ENCODE measurements at regions not wholly inside any gene's neighbourhood (a gene's known extent, or its start where the extent isn't known, plus 50 kb on each side); places are given as distances from the start of the nearest gene placed in this dataset.

DNA sequence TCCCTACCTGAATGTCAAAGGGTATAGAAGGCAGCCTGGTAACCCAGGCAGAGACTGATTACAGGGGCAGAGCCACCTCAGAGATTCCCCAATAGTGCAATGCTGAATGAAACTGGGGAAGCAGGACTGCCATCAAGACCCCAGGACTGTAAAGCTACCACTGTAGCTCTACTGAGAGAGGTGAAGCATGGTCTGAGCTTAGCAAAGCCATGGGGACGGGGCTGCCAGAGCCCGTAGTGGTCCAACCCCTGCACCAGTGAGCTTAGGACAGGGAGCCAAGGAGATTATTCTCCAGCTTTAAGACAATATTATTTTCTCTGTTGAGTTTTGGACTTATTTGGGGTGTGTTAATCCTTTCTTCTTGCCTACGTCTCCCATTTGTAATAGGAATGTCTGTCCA lies 679.3 kb upstream of the GRAMD2B start:
- DNase-seq (ENCODE audit: low read depth in 3 of 3), result no peak

DNA sequence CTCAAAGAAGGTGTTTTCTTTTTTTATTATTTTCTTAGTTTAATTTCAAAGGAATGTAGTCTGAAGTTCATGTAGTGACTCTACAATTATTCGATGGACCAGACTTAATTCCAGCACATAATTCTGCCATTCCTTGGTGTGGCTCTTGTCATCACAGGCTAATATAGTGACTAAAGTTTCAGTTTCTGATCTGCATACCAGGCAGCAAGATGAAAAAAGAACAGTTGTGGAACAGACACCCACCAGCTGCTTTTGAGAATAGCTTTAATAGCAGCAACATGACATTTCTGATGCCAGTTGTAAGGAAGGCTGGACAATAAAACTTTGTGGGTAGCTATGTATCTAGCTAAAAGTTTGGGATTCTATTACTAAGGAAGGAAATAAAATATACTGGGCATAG lies 676.3 kb upstream of the GRAMD2B start:
- DNase-seq (ENCODE audit: low read depth in 3 of 3), result no peak

DNA sequence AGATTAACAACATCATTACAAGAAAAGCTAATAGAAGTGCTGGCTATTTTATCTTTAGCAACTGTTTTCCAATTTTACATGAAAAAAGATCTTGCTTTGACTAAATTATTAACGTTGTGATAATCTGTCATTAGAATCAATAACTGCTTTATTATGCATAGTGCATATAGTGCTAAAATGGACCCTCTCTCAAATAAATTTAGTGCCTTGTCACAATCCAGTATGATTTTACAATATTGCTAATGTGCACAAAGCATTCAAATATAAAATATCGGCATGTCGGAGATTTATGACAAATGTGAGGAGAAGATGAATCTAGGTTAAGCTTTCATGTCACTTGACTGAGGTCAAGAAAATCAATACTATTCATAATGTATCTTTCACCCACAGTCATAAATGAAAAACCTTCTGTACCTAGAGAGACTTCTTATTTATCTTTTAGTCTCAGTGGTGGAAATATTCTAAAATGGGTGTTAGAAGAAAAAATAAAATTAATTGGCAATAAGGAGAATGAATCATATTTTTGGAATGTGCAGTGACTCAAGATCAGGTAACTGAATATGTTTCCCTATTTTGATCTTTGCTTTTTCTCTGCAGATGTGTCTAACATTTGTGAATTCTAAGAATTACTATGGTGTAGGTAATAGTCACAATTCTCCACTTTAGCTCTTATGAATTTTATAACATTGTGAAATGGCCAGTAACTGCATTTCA lies 672.9 kb upstream of the GRAMD2B start:
- no peak for DNase-seq (ENCODE audit: low read depth in 3 of 3)

DNA sequence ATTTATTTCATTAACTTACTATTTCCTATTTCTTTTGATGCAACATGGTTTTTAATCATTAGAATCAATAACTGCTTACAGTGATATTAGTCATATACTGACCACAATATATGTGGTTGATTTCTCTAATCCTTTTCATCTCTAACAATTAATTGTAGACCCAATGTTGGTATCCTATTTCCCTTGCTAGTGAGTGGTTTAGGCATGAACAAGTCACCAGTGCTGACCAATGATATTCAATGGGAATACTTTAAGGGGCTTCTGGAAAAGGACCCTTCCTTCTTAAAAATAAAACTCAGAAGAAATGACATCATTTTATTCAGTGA lies 672.4 kb upstream of the GRAMD2B start:
- no peak for DNase-seq (ENCODE audit: low read depth in 3 of 3)

DNA sequence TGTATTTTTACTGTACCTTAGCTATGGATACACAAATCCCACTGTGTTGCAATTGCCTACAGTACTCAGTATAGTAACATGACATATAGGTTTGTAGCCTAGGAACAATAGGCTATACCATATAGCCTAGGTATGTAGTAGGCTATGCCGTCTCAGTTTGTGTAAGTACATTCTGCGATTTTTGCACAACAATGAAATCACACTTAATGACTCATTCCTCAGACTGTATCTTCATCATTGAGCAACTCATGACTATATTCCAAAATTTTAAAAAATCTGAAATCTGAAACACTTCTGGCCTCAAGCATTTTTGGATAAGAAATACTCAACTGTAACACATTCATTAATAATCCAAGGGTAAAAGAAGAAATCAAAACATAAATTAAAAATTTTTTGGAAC lies 666.8 kb upstream of the GRAMD2B start:
- no peak for DNase-seq (ENCODE audit: low read depth in 3 of 3)

DNA sequence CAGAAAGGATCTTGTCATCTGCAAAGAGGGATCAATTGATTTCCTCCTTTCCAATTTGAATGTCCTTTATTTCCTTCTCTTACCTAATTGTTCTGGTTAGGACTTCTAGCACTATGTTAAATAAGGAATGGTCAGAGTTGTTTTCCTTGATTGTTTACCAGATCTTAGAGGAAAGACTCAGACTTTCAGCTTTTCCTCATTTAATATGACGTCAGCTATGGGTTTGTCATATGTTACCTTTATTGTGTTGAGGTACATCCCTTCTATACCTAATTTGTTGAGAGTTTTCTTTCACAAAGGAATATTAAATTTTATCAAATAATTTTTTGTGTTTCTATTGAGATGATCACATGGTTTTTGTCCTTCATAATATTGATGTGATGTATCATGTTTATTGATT lies 656.5 kb upstream of the GRAMD2B start:
- no peak for DNase-seq (ENCODE audit: low read depth in 3 of 3)

DNA sequence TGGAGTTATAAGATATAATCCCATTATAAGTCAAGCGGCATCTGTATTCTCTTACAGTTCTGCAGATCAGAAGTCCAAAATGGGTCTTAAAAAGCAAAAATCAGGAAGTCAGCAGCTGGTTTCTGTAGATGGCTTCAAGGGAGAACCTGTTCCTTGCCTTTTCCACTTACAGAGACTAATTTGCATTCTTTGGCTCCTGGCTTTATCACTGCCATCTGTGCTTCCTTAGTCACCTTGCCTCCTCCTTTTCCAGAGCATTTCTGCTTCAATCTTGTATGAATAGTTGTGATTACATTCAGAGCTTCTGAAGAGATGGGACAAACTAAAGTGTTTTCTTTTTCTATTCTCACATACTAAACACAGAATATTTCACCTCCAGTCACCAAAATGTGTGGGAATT lies 647.3 kb upstream of the GRAMD2B start:
- no peak for DNase-seq (ENCODE audit: low read depth in 3 of 3)

DNA sequence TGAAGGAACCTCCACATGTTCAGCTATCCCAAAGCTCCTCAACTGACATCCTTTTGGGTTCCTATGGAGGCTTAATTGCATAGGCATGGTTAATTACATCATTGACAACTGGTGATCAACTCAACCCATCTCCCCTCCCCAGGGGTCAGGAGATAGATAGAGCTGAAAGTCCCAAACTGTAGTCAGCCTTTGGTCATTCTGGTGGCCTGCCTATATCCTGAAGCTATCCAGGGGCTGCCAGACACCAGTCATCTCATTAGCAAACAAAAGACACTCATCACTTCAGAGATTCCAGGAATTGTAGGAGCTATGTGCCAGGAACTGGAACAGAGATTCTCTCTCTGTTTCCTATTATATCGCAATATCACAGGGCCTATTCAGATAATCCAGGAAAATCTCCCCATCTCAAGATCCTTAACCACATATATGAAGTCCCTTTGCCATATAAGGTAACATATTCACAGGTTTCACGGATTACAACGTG lies 646.5 kb upstream of the GRAMD2B start:
- DNase-seq (ENCODE audit: low read depth in 3 of 3), result no peak

DNA sequence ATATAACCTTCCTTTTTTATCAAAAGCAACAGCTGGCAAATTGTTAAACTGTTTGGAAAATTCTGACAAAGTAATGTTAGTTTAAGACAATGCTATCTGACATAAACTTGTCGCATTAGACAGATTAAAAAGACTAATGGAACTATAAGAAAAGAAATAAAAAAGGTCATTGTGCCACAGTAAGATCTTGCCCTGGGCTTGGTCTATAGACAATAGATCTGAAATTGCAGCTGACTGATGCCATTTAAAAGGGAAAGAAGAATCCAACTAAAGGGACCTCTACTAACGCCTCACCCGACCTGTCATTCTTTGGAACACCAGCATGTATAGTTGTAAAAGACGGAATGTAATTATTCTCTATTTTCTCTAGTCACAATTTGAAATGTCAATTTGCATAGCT lies 644.4 kb upstream of the GRAMD2B start:
- DNase-seq (ENCODE audit: low read depth in 3 of 3), result no peak

DNA sequence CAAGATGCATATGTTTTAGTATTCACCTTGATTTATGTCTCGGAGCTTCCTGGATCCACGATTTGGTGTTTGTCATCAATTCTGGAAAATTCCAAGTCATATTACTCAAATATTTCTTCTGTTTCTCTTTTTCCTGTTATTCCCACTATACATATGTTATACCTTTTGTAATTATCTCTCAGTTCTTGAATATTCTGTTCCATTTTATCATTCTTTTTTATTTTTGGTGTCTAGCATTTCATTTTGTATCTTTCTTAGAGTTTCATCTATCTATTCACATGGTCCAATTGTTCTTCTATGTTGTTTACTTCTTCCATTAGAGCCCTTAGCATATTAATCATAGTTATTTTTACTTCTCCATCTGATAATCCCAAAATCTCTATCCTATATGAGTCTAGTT lies 637.8 kb upstream of the GRAMD2B start:
- DNase-seq (ENCODE audit: low read depth in 3 of 3), result no peak

DNA sequence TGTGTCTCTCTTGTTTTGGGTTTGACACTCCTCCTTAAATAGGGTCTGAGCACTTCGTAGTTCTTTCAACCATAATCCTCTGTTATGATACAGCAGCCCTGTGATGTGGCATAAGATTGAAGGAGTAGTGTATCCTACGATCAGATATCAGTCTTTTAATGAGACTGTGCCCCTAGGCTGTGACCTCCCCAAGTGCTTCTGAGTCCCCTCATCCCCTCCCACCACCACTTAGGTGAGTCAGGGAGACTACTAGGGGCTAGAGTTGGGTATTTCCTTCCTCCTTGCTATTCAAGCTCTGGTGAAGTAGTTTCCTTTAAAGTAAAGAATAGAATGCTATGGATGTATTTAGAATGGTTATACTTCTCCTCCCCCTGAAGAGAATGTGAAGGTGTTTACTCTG lies 637.2 kb upstream of the GRAMD2B start:
- DNase-seq (ENCODE audit: low read depth in 3 of 3), result no peak

DNA sequence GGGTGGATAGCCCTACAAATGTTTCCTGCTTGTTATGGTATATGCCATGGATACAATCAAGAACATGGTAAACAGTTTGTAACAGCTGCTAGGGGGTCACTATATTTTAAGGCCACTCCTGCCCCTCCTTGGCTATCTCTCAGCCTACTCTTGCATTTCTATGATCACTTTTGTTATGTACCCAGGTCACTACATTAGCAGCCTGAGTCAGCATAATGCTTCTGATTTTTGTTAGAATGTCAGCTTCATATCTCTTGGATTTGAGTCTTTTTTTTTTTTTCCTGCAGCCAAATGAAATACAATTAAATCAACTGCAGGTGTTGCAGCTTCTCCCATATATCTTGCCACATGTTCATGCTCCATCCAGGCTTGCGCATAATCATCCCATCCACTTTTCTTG lies 629.7 kb upstream of the GRAMD2B start:
- DNase-seq (ENCODE audit: low read depth in 3 of 3), result no peak

DNA sequence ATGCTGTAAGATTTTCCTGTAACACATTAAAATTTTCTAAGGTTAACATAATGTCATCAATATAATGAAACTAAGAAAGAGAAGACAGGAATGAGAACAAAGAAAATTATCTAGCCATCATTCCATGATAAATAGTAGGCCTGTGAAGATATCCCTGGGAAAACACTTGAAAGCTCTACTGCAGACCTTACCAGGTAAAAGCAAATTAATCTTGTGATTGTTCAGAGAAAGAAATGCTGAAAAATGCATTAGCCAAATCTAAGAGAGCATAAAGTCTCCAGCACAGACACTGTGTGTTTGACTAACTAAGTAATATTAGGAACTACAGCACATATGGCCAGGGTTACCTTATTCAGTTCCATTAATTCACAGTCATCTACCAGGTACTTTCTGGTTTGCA lies 628.3 kb upstream of the GRAMD2B start:
- DNase-seq (ENCODE audit: low read depth in 3 of 3), result no peak

DNA sequence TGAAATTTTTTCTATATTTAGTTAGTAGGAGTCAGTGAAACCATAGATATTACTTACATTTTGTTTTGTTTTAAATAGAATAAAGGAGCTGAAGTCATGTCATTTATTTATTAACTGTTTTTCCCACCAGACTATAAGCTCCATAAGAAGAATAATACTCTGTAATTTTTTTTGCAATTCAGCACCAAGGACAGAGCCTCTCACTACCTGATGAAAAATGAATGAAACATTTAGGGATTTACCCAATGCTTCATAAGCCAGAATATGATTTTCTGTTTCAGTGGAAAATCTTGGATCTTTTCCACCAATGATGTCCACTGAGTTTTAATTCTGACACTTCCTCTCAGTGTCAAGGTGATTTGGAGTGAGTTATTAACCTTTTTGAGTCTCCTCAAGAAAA lies 624.9 kb upstream of the GRAMD2B start:
- DNase-seq (ENCODE audit: low read depth in 3 of 3), result no peak

DNA sequence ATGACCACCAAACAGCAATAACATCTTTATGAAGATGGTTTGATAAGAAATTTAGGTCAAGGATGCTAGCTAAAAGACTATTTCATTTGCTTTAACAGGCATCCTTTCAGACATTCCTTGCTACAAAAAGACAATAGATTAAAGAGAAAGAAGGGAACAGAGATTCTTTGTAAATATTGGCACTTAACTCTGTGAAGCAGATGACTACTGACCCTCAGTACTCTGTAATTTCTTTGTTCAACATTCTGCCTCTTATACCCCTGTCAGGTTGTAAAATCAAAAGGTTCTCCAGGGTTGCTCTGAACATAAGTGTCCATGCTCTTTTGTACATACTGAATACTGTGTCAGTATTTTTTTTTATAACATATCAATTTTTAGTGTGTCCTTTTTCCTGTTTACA lies 610.6 kb upstream of the GRAMD2B start:
- no peak for DNase-seq (ENCODE audit: low read depth in 3 of 3)

DNA sequence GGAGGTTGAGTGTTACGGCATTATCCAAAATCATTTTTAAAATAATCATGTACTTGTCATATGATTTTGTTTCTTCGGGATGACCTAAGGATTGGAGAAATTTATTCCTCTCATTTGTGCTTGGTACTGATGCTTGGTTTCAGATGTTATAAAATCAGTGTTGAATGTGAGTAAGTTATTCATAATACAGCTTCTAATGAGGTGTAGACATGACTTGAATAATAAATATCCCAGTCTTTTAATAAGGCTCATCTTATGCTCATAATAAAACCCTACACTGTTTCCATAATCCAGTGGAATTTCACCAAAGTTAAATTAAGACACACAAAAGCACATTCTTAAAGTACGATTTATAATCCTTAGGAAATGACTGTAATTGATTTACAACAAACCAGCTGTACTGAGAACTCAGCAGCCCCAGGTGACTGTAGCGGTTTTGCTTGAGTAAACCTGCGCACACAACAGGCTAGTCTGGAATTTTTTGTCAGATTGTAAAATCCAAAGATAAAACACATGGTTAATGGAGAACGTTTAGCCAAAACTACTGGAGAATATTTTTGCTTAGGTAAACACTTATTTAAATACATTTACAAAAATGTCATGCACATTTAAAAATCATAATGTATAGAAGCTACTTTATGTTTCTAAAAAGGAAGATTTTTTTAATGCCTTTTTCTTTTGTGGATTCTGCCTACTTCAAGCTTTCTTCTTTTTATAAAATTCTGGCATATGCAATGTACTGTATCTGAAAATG lies 609.8 kb upstream of the GRAMD2B start:
- no peak for DNase-seq (ENCODE audit: low read depth in 3 of 3)

DNA sequence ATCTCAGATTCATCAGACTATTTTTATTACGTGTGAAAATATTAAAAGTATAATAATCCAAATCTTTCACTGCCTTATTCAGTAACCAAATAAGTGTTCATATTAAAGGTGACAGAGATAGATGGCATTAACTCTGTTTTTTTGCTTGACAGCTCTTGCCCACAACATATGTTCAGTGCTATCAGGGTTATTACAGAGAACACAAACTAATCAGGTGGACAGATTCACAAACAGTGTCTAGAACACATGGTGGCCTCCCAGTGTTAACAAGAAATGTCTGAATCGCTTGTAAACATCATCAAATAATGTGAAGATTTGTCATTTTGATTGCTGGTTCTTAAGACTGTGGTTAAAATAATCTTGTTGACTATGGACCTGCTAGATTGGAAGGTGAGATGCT lies 609.1 kb upstream of the GRAMD2B start:
- DNase-seq (ENCODE audit: low read depth in 3 of 3), result no peak

DNA sequence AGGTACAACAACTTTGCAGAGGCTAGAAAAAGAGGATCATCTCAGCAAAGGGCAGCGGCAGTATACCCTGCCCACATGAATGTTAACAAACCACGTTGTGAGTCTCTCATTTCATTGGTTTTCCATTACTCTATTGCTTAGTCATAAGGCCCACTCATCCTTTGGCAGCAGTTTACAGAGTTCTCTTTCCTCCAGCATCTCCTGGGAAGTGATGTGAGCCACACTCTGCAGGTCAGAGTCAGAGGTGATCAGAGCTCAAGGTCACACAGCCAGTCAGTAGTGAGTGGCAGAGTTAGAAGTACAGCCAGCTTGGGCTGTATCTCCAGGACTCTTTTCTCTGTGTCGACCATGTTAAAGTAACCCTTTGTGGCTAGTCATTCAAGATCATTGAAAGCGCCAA lies 599.6 kb upstream of the GRAMD2B start:
- DNase-seq (ENCODE audit: low read depth in 3 of 3), result no peak

DNA sequence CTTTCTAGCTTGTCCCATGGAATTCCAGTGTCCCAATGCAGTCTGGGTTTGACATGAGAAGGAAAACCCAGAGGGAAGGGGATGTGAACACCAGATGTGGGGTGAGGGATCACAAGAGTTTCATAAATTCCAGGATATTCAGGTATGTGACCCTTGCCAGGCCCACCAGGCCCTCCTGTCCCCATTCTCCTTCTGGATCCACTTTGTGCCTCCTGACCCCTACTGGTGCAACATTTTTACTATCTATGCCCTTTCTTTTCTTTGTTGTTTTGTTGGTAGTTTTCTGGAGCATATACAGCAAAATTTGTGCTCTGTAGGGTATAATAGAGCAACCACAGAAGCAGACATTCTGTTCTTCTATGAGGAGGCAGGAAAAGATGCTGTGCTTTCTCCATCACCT lies 597.0 kb upstream of the GRAMD2B start:
- DNase-seq (ENCODE audit: low read depth in 3 of 3), result no peak

DNA sequence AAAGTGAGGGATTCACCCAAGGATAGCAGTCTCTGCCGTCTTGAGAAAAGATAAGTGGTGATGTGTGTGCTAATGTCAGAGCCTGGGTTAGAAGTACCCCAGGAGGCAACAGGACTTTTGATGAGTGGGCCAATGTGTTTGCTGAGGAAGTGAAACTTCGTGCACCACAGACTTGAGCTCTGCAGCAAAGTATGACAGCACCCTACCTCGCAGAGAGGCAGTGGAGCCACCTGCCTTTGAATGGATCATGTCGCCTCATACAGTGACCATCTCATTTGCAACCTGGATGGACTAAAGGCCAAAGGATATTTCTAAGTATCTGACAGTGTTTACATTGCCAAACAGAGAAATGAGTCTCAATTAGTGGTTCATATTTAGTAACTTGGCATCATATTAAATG lies 593.9 kb upstream of the GRAMD2B start:
- DNase-seq (ENCODE audit: low read depth in 3 of 3), result no peak

DNA sequence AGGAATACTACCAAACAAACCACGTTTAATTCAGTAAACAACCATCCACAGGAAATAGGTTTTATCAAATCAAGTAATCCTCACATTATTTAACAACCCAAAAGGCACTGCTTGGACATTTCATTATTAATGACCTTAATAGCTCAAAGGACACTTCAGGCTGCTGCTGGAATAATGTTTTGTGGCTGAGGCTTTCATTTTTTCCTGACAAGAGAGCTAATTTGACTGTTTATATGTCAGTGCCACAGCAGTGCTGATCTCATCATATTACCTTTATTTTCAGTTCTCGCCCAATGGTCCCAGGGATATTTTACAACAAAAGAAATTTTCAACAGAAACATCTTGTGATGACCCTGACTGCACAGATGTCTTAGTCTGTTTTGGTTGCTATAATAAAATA lies 589.8 kb upstream of the GRAMD2B start:
- no peak for DNase-seq (ENCODE audit: low read depth in 3 of 3)

DNA sequence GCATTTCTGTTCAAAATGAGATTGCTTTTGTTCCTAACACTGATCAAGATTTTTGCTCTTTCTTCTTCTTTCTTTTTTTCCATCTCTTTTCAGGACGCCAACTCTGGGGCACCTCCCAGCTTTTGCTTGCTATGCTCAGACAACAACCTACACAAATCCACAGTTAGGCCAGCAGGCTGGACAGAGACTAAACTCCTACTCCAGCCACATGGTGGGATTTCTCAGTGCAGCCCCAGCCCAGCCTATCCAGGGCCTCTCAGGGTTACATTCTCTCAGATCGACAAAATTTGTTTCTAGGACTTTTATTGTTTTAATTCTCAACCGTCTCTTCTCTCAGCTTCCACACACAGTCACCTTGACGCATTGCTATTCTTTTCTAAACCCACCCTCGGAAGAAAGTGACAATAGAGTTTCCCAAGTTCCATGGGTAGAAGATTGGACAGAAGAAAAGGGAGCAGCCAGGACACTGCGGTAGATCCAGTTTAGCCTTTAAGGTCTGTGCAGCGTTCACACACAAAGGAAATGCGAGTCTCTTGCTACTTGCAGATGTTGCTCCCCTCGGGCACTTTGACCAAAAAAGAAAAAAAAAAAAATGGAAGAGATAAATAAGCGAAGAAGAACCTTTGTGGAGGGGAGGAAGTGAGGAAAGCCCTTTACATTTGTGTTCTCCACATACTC lies 588.6 kb upstream of the GRAMD2B start:
- DNase-seq (ENCODE audit: low read depth in 3 of 3), result no peak

Data from stimulated activated CD4-positive, alpha-beta T cell treated with anti-CD3 and anti-CD28 coated beads, TNF-alpha, amount 100 ng/mL, for 4 hours (primary cell).